AML-193 (cell line): ENCODE measurements at regions not wholly inside any gene's neighbourhood (a gene's known extent, or its start where the extent isn't known, plus 50 kb on each side); places are given as distances from the start of the nearest gene placed in this dataset.
"Not testable (repeated sequence)": the region's sequence is repeated elsewhere in the genome, so short reads cannot be mapped to it uniquely, and the experiment has no call there.

Source experiments
- DNase-seq, 2 experiments: peaks; one replicate each; lab custom pipeline; 2025; lab: John Stamatoyannopoulos, UW

DNA sequence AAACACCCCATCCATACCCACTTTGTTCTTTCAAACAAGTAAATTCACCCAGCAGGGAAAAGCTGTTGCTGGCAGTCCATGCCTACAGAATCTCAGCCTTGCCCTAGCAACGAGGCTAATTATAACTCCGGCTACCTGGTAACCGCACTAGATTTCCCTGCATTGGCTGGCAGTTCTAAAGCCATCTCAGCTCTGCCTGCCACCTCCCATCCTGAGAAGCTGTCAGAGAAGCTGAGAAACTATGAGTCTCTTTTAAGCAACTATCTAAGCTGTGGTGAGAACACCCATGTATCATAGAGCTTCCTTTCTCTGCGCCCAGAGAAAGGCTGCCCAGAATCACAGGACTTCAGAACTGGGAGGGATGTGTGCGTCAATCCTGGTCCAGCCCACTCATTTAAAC, 126.5 kb upstream of the NBPF9 start:
- not testable (repeated sequence) for DNase-seq

DNA sequence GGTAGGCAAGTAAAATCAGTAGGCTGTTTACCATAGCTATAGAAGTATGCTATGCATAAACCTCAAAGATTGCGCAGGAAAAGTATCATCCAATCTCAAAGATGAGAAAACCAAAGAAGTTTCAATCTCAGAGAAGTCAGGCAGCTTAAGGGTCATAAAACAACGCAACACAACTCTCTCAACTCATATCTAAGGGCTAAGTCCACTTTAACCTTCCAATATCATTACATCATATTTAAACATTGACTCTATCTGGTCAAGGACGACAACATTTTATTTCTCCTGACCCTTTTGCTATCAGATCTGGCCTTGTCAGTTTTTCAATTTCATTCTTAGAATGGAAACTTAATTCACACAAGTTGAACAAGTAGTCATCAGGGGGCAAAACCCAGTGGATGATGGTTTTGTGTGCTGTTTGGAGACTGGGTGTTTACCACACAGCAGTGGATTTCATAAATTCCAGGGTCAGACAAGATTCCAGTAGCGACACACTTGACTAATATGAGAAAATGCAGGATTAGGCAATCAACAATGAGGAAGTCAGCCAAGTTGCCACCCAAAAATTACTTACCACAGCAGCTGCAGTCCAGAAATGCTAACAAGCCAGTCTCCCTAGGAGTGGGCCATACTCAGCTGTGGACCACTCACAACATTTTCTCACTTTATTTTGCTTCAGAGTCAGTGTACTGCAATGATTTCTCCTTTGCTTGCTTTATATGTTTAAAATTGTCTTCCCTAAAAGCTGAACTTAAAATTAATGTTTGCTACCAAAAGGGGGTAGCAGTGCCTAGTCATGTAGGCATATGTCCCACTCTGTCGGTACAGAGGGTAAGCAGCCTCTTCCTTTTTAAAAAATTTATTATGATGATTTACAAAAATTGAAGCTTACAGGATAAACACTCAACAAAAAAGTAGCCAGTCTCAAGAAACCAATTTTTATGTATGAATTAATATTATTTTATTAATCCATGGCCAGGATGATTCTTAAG, 131.9 kb upstream of the NBPF9 start:
- DNase-seq, result not testable (repeated sequence)

DNA sequence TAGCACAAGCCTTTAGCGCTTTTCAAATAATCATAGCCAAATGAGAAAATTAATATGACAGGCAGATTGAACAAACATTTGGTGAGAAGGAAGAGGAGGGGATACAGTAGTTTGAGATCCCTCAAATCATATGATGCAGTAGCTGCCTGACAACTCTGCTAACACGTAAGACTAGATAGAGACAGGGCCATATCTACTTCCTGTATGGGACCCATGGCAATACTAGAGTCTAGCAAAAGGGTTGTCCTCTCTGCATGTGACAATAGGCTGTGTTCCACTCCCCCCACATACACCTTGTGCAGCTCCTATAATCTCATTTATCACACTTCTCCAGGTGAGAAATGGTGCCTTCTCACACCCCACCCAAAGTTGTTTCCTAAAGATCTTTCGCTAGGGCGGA, 134.2 kb upstream of the NBPF9 start:
- not testable (repeated sequence) for DNase-seq

DNA sequence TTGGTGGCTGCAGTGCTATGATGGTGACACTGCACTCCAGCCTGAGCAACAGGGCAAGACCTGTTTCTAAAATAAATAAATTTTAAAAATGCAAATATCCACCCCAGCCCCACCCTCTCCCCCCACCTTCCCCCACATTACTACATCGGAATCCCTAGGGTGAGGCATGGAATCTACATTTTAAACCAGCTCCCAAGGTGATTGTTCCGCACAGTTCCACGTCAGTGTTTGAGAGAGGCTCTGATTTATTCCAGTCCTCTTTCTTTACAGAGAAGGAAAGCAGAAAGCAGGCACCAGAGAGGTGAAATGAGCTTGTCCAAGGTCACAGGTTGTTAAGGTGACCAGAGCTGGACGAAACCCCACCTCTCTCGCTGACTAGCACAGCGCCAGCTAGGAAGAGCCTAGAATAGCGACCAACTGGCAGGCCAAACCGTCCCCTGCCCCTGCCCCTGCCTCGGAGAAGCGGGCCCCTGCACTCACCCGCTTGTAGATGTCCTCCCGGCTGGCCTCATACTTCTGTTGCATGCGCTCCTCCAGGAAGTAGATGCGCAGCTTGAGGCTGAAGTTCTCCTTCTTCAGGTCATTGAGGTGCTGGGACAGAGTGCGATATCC, 136.7 kb upstream of the NBPF9 start:
- not testable (repeated sequence) for DNase-seq

DNA sequence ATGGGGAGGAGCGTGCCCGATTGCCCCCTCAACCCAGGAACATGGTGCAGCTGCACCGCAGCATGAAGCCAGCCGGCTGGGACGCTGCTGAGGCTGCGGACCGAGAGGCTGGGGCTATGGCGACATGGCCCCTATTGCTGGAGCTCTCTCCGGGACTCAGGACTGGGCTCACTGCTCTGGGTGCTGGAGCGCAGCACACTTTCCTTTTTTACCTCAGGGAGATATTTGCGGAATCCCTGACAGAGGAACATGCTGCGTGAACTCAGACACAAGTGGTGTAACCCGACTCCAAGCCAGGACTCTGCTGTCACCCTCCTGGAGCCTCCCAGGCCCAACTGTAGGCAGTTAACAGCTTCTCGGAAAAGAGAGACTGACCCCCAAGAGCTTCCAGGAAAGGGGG, 137.2 kb upstream of the NBPF9 start:
- DNase-seq, result not testable (repeated sequence)

DNA sequence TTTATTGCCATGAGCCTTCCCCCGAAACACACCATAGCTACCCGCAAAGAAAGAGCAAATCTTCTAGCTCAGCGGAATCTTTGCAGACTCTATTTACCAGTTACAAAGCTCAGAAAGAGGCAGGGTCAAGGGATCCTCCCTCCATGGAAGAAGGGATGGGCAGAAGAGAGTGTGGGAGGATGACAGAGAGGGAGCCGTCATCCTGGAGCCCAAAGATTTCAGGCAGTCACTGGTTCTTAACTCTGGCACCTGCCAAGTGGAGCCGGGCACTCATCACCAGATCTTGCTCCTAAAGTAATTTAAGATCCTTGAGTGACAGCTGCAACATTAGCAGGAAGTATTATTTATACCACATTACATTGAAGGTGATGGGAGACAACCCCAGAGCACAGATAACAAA, 137.9 kb upstream of the NBPF9 start:
- not testable (repeated sequence) for DNase-seq

DNA sequence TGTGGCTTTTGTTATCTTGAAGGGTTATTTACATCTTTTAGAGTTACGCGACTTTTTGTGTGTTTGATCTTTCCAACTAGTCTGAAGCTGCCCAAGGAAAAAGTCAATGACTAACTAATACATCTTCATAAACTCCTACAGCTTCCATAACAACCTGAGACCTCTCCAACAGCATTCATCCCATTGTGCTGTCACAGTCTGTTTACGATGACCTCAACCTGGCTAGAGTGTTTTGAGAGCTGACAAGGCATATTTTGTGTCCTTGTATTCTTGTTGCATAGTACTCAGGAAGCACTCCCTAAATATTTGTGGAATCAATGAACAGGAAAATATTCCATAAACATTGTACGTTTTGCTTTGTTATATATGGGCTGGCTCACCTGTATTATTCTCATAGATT, 140.2 kb upstream of the NBPF9 start:
- not testable (repeated sequence) for DNase-seq

DNA sequence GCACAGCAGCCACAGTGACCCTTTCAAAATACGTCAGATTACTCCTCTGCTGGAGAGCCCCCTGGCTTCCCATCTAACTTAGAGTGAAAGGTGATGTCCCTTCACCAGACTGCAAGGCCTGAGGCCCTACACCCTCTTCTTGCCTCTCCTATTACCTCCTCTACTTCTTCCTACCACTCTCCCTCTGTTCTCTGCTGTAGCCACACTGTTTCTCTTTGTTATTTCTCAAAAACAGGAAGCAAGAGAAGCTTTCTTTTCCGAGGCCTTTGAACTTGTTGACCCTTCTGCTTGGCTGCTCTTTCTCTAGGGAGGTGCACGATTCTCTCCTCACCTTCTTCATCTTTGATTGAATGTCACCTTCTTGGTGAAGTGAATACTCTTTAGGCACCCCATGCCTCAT, 141.3 kb upstream of the NBPF9 start:
- DNase-seq, result not testable (repeated sequence)

DNA sequence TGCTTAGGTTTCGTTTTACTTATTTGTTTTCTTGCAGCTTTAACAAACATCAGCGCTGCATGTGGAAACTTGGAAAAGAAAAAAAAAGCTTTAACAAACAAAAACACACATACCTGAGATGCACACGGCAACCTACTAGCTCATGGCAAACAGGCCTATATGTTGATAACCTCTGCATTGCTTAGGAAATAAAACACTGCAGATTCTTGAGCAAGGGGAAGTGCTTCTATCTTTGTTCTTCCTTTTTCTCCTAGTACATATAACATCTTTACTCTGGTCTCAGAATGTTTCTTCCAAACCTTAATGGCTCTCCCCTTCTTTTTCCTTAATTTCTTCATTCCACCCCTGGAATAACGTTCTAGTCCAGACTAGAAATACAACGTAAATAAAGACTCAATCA, 142.9 kb upstream of the NBPF9 start:
- not testable (repeated sequence) for DNase-seq

DNA sequence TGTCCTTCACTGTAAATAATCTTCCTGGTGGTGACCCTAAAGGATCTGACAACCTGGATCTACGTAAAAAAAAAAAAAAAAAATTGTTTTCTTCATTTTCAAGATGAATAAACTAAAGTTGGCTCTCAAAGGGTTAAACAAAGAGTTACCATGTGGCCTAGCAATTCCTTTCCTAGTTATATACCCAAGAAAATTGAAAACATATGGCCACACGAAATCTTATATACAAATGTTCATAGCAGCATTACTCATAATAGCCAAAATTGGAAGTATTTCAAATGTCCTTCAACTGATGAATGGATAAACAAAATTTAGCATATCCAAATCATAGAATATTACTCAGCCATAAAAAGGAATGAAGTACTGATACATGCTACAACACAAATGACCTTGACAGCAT, 145.3 kb upstream of the NBPF9 start:
- DNase-seq, result not testable (repeated sequence)

DNA sequence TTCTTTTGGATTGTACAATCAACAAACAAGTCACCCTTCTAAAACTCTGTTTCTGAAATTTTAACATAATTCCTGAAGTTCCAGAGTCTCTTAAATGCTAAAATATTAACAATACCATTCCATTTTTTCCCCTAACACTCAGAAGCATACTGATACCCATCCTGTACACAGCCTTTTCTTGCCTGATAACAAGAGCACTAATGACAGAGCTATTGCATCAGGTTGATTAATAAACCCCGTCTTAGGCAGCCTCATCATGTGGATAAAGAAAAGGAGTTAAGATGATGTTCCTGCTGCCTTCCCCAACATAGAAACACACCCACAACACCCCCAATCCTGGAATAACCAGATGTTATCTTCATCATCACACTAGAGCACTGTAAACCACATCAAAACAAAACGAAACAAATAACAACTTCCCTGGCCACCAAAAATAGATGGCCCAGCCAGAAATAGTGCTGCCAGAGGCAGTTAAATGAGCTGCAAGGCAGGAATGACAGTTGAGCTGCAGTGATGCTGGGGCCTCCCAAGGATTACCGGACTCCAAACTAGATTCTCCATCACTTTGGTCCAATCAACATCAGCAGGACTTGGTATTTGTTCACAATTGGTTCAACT, 146.6 kb upstream of the NBPF9 start:
- not testable (repeated sequence) for DNase-seq

DNA sequence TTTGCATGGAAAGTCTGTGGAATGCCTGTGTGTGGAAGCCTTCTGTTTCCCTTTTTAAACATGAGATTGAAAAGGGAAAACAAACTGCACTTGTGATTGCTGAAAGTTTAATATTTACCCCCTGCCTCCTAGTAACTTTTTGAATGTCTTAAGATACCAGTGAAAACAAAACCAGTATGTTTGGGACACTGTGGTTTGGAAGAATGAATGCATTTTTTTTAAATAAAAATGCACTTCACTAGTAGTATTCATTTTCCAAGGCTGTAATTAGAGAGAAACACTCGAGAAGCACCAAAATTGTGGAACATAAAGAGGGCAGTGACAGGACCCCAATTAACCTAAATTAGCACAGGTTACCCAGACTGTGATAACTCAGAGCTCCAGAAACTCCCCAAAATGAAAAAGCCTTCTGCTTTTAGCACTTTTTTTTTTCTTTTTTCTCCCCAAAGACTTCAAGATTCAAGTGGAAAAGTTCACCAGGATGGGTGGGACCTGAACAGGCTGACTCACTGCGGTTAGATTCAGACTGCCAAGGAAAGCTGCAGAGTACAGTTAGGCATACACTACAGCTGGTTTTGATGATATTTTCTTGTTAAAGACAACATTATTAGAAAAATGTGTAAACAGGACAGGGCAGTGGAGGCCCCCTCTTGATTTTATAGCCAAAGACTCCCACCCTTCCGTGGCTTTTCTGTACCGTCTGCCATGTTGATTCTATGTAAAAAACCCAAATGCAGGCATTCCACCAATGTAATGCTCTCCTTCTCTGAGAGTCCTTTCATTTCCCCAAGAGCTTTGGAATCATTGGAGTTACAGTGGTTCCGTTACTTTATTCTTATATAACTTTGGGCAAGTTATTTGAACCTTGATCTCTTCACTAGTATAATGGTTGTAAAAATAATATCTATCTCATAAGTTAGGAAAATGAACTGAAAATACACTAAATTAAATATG, 151.8 kb upstream of the NBPF9 start:
- not testable (repeated sequence) for DNase-seq

DNA sequence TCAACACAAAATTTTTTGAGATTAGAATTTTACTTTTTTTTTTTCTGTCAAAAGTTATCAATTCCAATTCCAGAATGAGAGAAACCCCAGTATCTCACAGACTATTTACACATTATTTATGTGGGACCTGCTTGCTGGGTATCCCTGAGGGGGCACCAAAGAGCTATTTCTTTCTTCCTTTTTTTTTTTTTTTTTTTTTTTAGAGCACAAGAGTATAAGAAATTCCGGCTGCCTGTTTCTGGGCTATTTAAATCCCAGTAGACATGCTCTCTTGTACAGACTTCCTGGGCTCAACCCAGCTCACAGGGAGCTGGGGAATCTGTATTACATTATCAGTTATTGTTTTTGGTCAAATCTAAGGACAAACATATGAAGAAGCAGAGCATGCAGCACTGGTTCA, 156.9 kb upstream of the NBPF9 start:
- not testable (repeated sequence) for DNase-seq

DNA sequence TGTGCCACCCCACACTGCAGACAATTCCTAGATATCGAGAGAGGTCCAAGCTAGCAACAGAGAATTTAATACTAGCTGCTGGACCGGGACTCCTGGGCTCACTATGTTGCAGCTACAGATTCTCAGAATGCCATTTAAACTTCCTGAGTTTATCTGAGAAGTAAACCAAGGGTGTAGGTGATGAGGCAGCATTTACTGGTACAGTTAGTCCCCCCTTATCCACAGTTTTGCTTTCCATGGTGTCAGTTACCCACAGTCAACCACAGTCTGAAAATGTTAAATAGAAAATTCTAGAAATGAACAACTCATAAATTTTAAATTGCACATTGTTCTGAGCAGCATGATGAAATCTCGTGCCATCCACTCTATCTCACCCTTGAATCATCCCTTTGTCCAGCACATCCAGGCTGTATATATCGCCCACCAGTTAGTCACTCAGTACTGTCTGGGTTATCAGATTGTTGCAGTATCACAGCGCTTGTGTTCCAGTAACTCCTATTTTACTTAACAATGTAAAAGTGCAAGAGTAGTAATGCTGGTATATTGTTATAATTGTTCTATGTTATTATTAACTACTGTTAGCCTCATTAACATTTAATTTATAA, 157.5 kb upstream of the NBPF9 start:
- not testable (repeated sequence) for DNase-seq

DNA sequence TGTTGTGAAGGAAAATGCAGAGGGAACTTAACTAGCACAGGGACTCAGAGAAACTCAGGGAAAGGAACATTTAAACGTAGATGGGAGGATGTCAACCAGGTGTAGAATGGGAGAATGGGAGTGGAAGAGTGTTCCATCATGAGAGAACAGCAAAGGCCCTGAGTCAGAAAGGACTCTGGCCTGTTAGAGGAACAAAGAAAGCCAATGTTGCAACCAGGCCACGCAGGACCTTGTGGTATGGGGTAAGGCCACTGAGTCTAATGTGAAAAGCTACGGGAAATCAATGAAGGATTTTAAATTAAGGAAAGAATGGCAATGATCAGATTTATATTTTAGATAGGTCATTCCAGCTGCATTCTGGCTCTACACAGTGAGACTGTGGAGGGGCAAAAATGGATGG, 163.9 kb upstream of the NBPF9 start:
- DNase-seq, result not testable (repeated sequence)

DNA sequence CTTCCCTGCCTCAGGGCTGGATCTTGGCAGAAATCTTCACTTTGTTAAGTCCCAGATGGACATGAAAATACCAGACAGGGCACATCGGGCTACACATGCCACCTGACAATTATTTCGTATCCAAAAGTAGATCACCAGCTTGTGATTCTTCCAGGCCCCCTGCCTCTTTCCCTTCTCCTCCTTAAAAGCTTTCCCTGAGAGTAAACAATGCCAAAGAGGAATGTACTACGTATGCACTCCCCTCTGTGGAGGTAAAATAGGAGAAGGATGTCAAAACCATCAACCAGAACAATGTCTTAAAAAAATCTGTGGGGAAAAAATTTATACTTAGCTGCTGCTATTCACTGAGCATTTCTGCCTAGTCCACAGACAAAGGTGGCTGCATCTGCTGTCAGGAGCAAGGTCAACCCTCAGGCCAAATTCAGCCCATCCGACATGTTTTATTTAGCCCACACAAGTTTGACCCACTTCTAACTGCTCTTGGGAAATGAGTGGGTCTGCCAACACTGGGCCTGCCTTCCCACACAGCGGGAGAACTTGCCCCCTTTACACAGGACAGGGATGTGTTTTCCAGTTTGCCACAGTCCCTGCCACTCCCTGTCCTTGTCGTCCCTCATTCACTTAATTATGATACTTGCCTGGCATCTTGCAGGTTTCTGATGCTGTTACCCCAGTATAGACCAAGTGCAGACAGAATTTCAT, 165.8 kb upstream of the NBPF9 start:
- DNase-seq, result not testable (repeated sequence)

DNA sequence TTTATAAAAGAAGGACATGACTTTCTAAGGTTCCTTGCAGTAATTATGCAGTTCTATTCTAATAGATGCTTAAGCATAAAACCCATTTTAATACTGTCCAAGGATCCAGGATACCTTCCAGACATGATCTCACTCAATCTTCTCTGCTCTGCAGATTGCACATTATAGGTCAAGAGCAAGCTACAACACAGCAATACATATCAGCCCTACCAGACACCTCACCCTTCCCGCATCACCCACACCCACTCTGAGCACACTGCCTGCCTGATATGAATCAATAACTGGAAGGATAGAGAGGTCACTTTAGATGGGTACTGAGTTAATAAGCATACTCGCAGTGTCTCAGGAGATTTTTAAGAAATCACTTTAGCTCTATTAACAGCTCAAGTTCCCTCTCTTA, 166.5 kb upstream of the NBPF9 start:
- DNase-seq, result not testable (repeated sequence)

DNA sequence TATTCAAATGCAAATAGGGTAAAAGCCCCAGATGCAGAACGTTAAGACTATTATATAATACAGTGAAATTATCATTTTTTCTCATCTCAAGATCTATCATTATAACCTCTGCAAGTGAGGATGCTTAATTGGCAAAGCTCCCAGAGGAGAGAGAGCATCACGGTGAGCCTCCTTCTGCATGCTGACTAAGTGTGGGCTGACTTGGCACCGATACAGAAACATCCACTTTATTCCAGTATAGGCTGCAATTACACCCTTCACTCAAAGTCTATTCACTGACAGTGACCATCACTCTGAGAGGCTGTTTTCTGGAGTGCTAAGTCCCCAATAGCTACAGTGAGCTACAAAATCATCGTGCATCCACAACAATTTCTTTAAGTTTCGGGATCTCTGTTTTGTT, 171.1 kb upstream of the NBPF9 start:
- not testable (repeated sequence) for DNase-seq

DNA sequence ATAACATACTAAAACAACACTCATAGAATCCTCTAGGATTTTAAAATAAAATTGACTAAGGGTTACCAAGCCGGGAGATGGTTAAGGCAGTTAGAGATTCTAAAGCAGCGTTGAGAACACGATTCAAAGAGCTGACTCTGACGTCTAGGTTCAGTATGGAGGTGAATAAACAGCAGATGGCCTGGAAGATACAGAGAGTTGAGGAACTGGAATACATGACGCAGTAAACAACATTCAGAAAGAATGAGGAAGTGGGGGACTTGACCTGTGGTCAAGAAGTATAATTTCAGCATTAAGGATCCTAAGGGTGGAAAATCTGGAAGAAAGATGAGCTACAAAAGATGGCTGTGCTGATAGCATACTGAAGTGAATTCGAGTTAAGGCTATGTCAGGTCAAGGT, 172.5 kb upstream of the NBPF9 start:
- DNase-seq, result not testable (repeated sequence)

DNA sequence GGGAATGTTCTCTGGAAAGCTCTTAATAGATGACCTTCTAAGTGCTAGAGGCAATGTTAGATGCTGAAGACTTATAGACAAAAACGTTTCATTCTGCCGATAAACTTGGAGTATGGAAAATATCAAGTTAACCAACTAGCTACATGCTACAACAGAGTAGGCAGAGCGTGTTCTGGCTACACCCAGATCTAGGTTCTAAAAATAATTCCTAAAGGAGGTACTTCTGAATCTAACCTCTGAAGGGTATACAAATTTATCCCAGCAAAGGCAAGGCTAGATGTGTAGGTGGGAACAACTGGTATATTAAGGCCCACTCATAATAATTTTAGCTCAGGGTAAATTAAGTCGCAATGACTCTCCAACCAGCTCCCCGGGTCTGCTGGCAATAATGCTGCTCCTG, 173.1 kb upstream of the NBPF9 start:
- DNase-seq, result not testable (repeated sequence)
